ENCODE measurements at regions not wholly inside any gene's neighbourhood (a gene's known extent, or its start where the extent isn't known, plus 50 kb on each side); places are given as distances from the start of the nearest gene placed in this dataset.

GRCh38 chr2:125842041-125842440 is 813.9 kb upstream of the GYPC start:
- Mint-ChIP-seq H3K27ac (no peak overlapping the region), H3K9me3 (peaks cover 2% of the 10 kb centered on the region), H3K4me1 (no peaks in the 10 kb centered on the region), H3K36me3 (no peaks in the 10 kb centered on the region), H3K27me3 (no peaks in the 10 kb centered on the region), H3K4me3 (no peak overlapping the region)
- ATAC-seq (ENCODE audit: low read depth) (no peak), DNase-seq (no peak)
- POLR2A ChIA-PET = no interaction called here

GRCh38 chr2:125850541-125850940 is 805.4 kb upstream of the GYPC start:
- no peaks in the 10 kb centered on the region for H3K27me3 Mint-ChIP-seq
- DNase-seq = no peak
- peaks cover 3% of the 10 kb centered on the region for H3K9me3 Mint-ChIP-seq
- POLR2A ChIA-PET = no interaction called here
- no peaks in the 10 kb centered on the region for H3K4me1 Mint-ChIP-seq
- no peak overlapping the region for H3K4me3 Mint-ChIP-seq
- no peak overlapping the region for H3K27ac Mint-ChIP-seq
- H3K36me3 Mint-ChIP-seq = no peaks in the 10 kb centered on the region
- no peak for ATAC-seq (ENCODE audit: low read depth)

GRCh38 chr2:125852364-125852763 is 803.6 kb upstream of the GYPC start:
- ATAC-seq (ENCODE audit: low read depth) (no peak), DNase-seq (no peak)
- H3K27me3 Mint-ChIP-seq = no peaks in the 10 kb centered on the region
- no peaks in the 10 kb centered on the region for H3K36me3 Mint-ChIP-seq
- POLR2A ChIA-PET = no interaction called here
- H3K4me1 Mint-ChIP-seq = no peaks in the 10 kb centered on the region
- H3K9me3 Mint-ChIP-seq = peaks cover 3% of the 10 kb centered on the region
- no peak overlapping the region for H3K4me3 Mint-ChIP-seq
- no peak overlapping the region for H3K27ac Mint-ChIP-seq

GRCh38 chr2:125853626-125854025 is 802.3 kb upstream of the GYPC start:
- no peaks in the 10 kb centered on the region for H3K4me1 Mint-ChIP-seq
- POLR2A ChIA-PET = no interaction called here
- H3K9me3 Mint-ChIP-seq = peaks cover 2% of the 10 kb centered on the region
- H3K27ac Mint-ChIP-seq = no peak overlapping the region
- no peak for DNase-seq
- no peaks in the 10 kb centered on the region for H3K36me3 Mint-ChIP-seq
- H3K4me3 Mint-ChIP-seq = no peak overlapping the region
- no peaks in the 10 kb centered on the region for H3K27me3 Mint-ChIP-seq
- no peak for ATAC-seq (ENCODE audit: low read depth)

- POLR2A ChIA-PET = no interaction called here
- H3K27ac Mint-ChIP-seq = no peak overlapping the region
- ATAC-seq (ENCODE audit: low read depth) = no peak
- H3K27me3 Mint-ChIP-seq = no peaks in the 10 kb centered on the region
- H3K9me3 Mint-ChIP-seq = peaks cover under 1% of the 10 kb centered on the region
- DNase-seq = no peak
- no peak overlapping the region for H3K4me3 Mint-ChIP-seq
- no peaks in the 10 kb centered on the region for H3K36me3 Mint-ChIP-seq
- no peaks in the 10 kb centered on the region for H3K4me1 Mint-ChIP-seq
These were observed 800.8 kb upstream of the GYPC start for GRCh38 chr2:125855204-125855603.

GRCh38 chr2:125857971-125858794 is 797.8 kb upstream of the GYPC start:
- H3K27me3 Mint-ChIP-seq = no peaks in the 10 kb centered on the region

GRCh38 chr2:125861461-125861860 is 794.5 kb upstream of the GYPC start:
- Mint-ChIP-seq H3K27ac (no peak overlapping the region), H3K27me3 (no peaks in the 10 kb centered on the region), H3K4me3 (no peak overlapping the region), H3K36me3 (no peaks in the 10 kb centered on the region), H3K9me3 (no peaks in the 10 kb centered on the region), H3K4me1 (no peaks in the 10 kb centered on the region)
- no peak for DNase-seq
- ATAC-seq (ENCODE audit: low read depth) = no peak
- POLR2A ChIA-PET = no interaction called here

More at GRCh38 chr2:125857971-125858794, 797.8 kb upstream of the GYPC start:
- DNase-seq (no peak), ATAC-seq (ENCODE audit: low read depth) (no peak)
- POLR2A ChIA-PET = no interaction called here
- Mint-ChIP-seq H3K9me3 (no peaks in the 10 kb centered on the region), H3K4me1 (no peaks in the 10 kb centered on the region), H3K36me3 (no peaks in the 10 kb centered on the region), H3K27ac (no peak overlapping the region), H3K4me3 (no peak overlapping the region)

GRCh38 chr2:125867908-125868307 is 788.0 kb upstream of the GYPC start:
- Mint-ChIP-seq H3K4me3 (no peak overlapping the region), H3K4me1 (no peaks in the 10 kb centered on the region), H3K27me3 (no peaks in the 10 kb centered on the region), H3K27ac (no peak overlapping the region), H3K36me3 (no peaks in the 10 kb centered on the region), H3K9me3 (no peaks in the 10 kb centered on the region)
- DNase-seq (no peak), ATAC-seq (ENCODE audit: low read depth) (no peak)
- POLR2A ChIA-PET = no interaction called here

- POLR2A ChIA-PET = no interaction called here
- ATAC-seq (ENCODE audit: low read depth) = no peak
- no peaks in the 10 kb centered on the region for H3K4me1 Mint-ChIP-seq
- no peaks in the 10 kb centered on the region for H3K36me3 Mint-ChIP-seq
- no peak overlapping the region for H3K27ac Mint-ChIP-seq
- DNase-seq = no peak
- no peaks in the 10 kb centered on the region for H3K9me3 Mint-ChIP-seq
- no peaks in the 10 kb centered on the region for H3K27me3 Mint-ChIP-seq
- no peak overlapping the region for H3K4me3 Mint-ChIP-seq
These were observed 785.7 kb upstream of the GYPC start for GRCh38 chr2:125870264-125870663.

GRCh38 chr2:125870746-125871145 is 785.2 kb upstream of the GYPC start:
- POLR2A ChIA-PET = no interaction called here
- Mint-ChIP-seq H3K4me1 (no peaks in the 10 kb centered on the region), H3K27me3 (no peaks in the 10 kb centered on the region), H3K36me3 (no peaks in the 10 kb centered on the region), H3K27ac (no peak overlapping the region), H3K9me3 (no peaks in the 10 kb centered on the region), H3K4me3 (no peak overlapping the region)
- ATAC-seq (ENCODE audit: low read depth) (no peak), DNase-seq (no peak)

GRCh38 chr2:125874564-125874963 is 781.4 kb upstream of the GYPC start:
- no peaks in the 10 kb centered on the region for H3K27me3 Mint-ChIP-seq
- no peak for ATAC-seq (ENCODE audit: low read depth)

GRCh38 chr2:125885340-125885739 is 770.6 kb upstream of the GYPC start:
- no peaks in the 10 kb centered on the region for H3K27me3 Mint-ChIP-seq
- no peak overlapping the region for H3K27ac Mint-ChIP-seq

More at GRCh38 chr2:125874564-125874963, 781.4 kb upstream of the GYPC start:
- DNase-seq = no peak
- Mint-ChIP-seq H3K27ac (no peak overlapping the region), H3K4me3 (no peak overlapping the region), H3K36me3 (no peaks in the 10 kb centered on the region), H3K4me1 (no peaks in the 10 kb centered on the region), H3K9me3 (no peaks in the 10 kb centered on the region)
- POLR2A ChIA-PET = no interaction called here

GRCh38 chr2:125886153-125886552 is 769.8 kb upstream of the GYPC start:
- H3K27me3 Mint-ChIP-seq = no peaks in the 10 kb centered on the region
- no peaks in the 10 kb centered on the region for H3K4me1 Mint-ChIP-seq
- no peak overlapping the region for H3K27ac Mint-ChIP-seq
- H3K36me3 Mint-ChIP-seq = no peaks in the 10 kb centered on the region
- ATAC-seq (ENCODE audit: low read depth) (no peak), DNase-seq (no peak)
- H3K4me3 Mint-ChIP-seq = no peak overlapping the region
- peaks cover 15% of the 10 kb centered on the region for H3K9me3 Mint-ChIP-seq
- POLR2A ChIA-PET = no interaction called here

More at GRCh38 chr2:125885340-125885739, 770.6 kb upstream of the GYPC start:
- DNase-seq (no peak), ATAC-seq (ENCODE audit: low read depth) (no peak)
- POLR2A ChIA-PET = no interaction called here
- H3K4me3 Mint-ChIP-seq = no peak overlapping the region
- H3K4me1 Mint-ChIP-seq = no peaks in the 10 kb centered on the region
- no peaks in the 10 kb centered on the region for H3K36me3 Mint-ChIP-seq
- peaks cover 13% of the 10 kb centered on the region for H3K9me3 Mint-ChIP-seq

GRCh38 chr2:125901278-125901677 is 754.7 kb upstream of the GYPC start:
- no peak overlapping the region for H3K4me3 Mint-ChIP-seq
- H3K9me3 Mint-ChIP-seq = no peaks in the 10 kb centered on the region
- no peaks in the 10 kb centered on the region for H3K36me3 Mint-ChIP-seq
- no peaks in the 10 kb centered on the region for H3K4me1 Mint-ChIP-seq
- no peaks in the 10 kb centered on the region for H3K27me3 Mint-ChIP-seq
- no peak for ATAC-seq (ENCODE audit: low read depth)
- POLR2A ChIA-PET = no interaction called here
- DNase-seq = no peak
- no peak overlapping the region for H3K27ac Mint-ChIP-seq

Measured in activated naive CD8-positive, alpha-beta T cell treated with anti-CD3 and anti-CD28 coated beads, Interleukin-2, amount 10 ng/mL, durations not matched to agents 7 days and 5 days (primary cell).